ENCODE measurements at regions not wholly inside any gene's neighbourhood (a gene's known extent, or its start where the extent isn't known, plus 50 kb on each side); places are given as distances from the start of the nearest gene placed in this dataset.

DNA sequence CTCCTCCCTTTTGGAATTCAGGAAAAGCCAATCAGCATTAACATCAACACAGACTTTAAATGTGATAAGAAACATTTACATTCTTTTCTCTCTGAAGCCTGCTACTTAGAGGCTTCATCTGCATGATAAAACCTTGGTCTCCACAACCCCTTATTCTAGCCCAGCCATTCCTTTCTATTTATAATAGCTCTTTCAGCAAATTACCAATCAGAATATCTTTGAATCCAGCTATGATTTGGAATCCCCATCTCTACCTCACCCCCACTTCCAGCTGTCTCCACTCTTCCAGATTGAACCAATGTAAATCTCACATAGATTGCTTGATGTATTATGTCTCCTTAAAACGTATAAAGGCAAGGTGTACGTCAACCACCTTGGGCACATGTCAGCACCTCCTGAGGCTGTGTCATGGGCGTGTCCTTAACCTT is 139.7 kb downstream of the TUSC7 start:
- DNase-seq, result no peak

DNA sequence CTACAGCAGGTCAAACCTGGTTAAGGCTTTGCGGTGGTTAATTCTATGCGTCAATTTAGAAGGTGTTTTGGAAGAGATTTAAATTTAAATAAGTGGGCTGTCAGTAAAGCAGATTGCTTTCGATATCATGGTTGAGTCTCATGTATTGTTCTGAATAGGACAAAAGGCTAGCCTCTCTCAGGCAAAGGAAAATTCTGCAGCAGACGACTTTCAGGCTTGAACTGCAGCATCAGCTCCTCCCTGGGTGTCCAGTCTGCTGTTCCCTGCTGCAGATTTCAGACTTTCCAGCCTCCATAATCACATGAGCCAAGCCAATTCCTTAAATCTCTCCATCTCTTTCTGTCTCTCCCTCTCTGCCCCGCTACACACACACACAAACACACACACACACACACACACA is 143.2 kb downstream of the TUSC7 start:
- DNase-seq, result no peak

DNA sequence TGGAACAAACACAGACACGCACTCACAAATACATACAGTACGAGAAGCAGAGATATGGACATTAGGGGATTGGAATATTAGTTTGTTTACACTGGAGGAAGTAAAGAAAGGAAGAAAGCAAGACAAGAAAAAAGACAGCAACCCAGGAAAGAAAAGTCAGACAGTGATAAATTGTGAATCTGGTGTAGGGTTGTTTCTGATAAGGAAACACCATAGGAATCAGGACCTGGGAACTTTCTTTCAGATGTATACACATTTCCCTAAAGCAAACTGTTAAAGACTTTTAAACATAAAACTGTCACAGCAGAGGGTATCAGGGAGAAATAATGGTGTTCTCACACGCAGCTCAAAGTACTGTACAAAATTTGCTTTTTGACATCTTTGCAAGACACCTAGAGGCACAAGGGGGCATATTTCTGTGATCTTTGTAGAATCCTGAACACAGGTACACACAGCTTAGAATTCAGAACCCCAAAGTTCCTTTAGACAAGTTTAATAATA is 153.7 kb downstream of the TUSC7 start:
- DNase-seq, result no peak

DNA sequence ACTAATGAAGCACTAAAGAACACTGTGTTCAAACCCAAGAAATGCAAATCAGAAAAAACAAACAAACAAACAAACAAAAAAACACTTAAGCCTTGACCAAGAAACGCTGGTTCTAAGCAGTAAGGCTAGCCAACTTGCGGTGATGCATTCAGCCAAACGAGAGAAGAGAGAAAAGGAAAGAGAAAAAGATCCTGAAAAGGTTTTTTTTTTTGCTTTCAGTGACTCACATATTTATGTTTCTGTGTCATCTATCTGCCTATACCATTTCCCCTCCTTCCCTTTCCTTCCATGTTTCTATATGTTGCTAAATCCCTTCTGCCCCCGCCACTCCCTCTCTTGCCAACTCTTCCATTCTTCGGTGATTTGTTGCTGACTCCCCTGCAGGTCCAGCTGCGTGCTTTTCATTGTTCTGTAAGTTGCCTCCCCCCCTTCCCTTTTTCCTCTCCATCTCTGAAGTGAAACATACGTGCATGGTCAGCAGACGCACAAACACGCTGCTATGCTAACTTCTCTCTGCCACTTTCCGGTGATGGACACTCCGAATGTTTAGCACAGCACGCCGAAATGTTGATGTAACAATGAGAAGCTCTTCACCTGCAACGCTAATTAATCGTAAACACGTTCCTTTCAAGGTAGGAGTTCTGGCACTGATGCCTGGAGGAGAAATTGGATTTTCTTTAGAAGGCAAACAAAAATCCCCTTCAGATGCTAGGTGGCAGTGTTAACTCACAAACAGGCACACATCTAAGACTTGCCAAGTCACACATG is 154.4 kb downstream of the TUSC7 start:
- no peak for DNase-seq

DNA sequence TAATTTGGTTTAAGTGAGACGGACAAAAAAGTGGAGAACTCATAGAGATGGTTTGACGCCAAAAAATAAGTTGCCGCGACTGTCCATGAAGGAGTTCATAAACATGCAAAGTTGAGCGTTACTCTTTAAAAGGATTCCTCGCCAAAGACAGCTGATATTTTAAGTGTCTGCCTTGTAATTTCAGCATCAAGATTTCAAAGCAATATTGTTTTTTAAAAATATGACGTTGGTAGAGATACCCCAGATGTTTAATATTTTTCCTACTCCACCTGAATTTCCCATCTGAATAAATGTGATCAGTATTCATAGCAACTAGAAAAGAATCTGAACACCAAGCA is 155.0 kb downstream of the TUSC7 start:
- DNase-seq, result no peak

DNA sequence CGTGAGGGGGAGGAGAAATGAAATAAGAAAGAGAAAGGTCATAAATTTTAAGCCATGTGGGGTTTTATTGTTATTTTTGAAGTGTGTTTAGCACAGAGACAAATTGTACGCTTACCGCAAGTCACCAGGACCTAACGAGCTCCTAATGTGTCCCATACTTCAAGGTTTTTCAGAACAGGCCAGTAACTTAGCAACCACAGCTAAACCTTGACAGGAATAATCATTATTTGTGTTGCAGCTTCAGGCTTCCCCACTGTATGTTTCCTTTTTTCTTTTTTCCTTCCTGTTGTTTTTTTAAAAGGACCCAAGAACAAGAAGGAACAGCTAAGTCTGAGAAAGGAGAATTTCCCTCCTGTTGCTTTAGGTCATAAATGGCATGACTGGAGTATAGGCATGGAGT is 160.8 kb downstream of the TUSC7 start:
- no peak for DNase-seq

DNA sequence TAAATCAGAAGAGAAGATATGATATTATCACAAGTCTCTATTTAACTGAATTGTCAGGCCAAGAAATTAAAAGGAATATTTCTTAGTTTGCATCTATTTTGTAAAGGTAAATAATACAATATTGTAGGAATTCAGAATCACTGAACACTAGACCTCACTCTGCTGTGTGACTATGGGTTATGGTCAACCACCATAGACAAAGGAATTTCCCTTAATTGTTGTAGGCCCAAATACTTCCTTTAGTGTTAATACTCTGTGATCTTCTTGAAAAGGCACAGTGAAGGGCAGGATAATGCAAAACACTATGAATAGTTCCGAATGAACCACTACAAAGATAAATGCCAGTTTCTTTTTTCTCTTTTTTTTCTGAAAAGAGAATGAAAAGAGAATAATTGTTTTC is 162.3 kb downstream of the TUSC7 start:
- no peak for DNase-seq

DNA sequence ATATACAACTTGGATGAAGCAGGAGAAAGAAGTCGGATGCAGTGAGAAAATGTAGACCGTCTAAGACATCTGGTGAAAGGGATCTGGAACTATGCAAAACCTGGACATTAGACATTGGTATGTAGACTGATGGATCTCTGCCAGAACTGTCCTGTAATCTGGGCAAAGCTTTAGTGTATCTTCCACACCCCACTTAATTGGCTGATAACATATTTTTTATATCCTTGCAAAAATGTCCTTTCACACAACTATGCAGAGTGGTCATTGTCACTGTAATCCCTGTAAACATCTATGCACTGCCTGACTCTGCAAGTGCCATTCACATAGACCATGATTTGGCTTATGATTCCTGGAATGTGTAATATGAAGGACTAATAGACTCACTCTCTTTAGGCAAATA is 163.1 kb downstream of the TUSC7 start:
- no peak for DNase-seq

DNA sequence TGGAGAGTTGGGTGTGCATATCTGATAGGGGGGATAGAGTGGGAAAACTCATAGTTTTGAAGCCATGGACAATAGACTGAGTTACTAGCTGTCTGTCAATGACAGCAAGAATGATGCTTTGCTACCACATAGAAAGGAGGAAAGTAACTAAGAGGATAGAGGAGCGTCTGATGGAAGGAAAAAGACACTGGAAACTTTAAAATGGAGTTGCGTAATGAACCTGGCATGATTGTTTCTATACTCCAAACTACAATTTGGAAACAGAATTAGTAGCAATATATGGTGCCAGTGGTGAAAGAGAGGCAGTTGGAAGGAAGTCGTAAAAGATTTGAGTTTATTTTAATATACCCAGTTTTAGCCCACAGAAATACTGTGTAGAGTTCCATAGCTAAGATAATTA is 163.6 kb downstream of the TUSC7 start:
- DNase-seq, result no peak

DNA sequence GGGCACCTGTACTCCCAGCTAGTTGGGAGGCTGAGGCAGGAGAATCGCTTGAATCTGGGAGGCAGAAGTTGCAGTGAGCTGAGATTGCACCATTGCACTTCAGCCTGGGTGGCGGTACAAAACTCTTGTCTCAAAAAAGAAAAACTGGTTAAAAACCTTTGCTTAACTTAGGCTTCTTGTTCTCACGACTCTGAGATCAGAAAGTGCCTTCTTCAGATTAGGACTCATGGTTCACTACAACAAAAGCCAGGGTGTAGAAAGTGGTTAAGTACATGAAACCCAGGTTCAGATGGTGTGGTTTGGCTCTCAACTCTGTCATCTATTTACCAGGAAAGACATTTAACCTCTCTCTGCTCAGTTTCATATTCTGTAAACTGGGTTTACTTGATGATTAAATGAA is 168.4 kb downstream of the TUSC7 start:
- no peak for DNase-seq

DNA sequence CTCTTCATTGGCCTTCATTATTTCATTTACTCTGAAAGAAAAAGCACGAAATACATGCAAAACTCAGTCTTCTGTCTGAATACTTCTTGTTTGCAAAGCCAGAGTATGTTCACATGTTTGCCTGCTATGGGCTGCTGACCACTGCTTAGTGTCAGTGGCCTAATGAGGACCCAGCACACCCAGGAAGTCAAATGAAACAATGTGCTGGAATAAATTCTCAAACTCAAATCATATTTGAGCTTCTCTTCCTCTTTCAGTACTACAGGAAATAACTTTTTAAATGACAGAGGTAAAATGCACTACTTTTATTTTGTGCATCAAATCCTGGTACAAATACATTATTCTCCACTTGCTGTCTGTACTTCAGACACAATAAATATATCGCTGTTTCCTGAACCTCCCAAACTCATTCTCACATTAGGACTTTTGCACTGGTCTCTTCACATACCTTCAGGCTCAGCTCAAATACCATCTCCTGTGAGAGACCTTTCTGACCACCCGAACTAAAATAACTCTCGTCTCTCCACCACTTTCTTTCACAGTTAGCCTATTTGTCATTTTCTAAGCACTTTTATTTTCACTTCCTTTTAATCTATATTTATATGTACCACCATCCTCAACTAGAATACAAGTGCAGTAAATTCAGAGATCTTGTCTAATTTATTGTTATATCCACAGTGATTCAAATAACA is 176.8 kb downstream of the TUSC7 start:
- DNase-seq, result no peak

DNA sequence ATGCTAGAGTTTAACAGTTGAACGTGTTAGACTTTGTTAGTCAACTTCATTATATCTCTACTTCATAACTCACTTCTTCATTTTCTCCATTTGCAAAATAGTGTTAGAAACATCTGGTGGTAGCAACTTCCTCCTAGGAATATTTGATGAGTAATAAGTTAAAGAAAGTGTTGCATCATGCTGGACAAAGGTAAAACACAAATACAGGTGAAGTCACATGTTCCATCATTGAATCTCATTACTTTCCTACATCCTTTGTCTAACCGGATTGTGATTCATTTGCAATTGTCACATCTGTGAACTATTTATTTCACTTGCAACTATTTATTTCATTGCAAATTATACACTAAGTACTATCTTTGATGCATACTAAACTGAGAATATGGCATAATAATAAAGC is 186.5 kb downstream of the TUSC7 start:
- no peak for DNase-seq

DNA sequence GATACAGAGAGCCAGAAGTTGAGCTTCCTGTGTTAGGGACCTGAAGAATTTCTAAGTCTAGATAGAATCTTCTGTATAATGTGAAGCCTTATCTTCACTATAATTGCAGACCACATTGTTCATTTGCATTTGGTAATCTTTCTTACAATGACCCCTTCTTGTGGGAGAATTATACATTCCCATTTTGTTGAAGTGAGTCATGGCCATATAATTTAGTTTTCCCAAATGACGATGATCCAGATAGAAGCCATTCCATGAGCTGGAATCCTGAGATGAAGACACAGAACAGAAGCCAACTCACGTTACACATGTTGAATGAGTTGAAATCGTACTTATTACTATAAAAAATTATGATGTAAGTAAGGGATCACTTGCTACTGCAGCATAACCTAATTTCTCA is 187.8 kb downstream of the TUSC7 start:
- DNase-seq, result no peak

DNA sequence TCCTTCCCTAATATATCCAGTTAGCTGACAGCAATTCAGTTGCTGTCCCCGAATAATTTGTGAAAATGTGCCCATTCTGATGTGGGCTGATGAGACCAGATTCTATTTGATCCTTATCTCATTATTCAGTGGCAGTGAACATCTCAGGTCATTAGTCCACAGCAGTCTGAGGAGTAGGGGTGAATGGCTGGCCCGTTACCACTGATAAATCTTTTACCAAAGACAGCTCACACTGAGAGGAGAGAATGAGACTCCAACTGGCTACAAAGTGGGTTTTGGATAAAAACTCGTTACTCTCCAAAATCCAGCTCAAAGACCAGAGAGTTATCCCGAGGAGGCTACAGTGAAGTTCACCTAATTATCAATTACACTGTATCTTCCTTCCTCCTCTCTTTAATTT is 189.7 kb downstream of the TUSC7 start:
- DNase-seq, result no peak

DNA sequence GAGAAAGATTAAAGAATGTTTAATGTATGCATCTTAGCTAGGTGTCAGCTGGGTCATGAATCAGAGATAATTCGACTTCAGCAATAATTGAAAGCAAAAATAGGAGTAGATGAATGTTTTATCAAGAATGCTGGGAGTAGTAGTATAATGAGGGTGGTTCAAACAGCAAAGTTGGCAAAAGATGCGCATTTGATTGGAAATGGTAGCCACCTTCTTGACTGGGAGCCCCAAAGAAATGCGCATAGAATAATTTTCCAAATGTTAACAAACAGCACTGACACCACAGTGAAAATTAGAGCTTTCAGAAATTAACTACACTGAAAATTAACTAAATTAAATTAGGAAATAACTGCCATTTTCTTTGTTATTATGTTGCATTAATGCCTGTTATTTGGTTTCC is 195.8 kb downstream of the TUSC7 start:
- DNase-seq, result no peak

DNA sequence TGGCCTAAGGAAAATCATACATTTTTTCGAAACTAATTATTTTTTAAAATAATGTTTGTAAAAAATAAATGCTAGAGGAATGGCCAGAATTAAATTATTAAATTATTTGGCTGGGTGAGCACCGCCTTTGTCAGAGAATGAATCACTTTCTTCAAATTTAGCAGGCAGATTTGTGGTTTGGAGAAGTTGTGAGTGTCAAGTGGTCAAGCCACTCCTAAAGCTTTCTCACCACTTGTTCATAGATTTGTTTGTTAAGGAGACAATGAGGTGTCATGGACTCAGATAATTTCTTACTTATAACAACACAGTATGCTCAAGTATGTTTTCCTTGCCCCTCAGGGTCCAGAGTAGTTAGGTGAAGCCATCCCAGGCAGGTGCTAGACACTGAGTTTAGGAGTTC is 196.2 kb downstream of the TUSC7 start:
- no peak for DNase-seq

DNA sequence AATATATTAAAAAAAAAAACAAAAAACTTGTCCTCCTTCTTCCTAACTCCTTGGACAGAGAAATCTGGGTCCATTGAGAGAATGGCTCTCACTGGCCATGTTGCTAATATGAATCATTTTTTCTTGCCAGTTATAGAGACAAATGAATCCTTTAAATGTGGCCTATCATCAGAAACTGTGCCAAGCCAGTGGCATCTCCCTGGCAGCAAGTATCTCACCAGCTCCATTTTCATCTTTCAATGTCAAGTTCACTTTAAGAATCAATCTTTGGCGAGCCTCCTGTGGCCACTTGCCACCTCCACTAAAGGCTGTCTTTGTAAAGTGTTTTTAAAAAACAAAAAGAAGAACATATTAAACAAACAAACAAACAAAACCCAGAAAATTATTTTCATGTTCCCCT is 202.5 kb downstream of the TUSC7 start:
- no peak for DNase-seq

DNA sequence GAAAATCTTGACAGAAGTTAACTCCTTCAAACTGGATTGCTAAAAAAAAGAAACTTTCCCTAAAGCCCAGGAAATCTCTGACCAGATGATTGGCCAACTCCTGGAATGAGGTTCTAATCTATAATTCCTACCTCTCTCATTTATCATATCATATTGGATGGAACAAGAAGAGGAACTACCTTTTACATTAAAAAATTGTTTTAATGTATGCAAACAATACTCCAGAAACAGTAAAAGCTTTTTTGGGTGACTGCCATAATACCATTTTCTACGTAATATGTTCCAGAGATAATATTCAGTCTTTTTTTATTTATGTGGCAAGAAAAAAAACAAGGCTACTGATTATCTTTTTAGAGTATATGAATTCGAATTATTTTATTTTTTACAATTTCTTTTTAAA is 204.4 kb downstream of the TUSC7 start:
- DNase-seq, result no peak

DNA sequence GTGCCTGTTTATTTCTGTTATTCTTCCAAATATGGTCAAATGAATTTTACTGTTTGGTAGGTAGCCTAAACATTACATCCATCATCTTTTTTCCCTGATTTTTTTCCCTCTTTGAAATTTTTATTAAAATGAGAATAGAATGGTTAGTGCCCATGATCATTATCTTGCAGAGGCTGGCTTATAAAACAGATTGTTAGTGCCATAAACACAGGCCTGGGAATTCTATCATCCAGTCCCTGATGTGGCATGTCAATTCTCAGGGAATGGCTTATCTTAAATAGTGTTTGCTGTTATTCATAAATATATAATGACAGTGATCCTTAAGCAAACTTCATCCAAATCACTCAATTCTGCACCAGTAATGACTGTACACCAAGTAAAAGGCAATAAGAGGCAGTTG is 207.3 kb downstream of the TUSC7 start:
- no peak for DNase-seq

DNA sequence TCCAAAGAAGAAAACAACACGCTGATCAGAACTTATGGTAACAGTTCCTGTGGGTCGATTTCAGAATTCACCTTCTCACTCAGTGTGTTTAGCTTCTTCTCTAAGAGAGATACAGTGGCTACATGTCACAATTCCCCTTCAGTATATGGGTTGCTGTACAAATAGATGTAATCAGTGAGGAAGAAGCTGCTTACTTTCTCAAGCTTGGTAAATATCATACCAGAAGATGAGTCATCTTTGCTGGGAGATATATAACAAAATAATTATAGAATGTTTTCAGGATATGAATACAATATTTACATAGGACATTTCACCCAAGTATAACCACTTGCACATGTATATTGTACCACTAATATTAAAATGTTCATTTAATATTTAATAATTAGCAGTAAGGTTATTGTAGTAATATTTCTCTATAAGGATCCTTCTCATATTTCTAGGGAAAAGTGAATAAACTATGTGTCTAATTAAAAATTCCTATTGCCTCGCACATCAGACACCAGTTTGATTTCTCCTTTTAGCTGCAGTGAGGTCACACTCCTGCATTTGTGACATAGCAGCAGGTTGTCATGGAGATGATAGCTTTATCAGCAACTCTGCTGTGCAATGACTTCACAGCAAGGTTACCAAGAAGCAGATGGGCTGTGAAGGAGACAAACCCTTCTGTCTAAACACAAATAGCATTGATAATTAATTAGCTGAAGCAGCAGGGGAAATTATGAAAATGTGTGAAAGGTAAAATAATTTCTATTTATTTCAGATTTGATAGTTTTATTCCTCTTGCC is 211.4 kb downstream of the TUSC7 start:
- DNase-seq, result no peak

DNA sequence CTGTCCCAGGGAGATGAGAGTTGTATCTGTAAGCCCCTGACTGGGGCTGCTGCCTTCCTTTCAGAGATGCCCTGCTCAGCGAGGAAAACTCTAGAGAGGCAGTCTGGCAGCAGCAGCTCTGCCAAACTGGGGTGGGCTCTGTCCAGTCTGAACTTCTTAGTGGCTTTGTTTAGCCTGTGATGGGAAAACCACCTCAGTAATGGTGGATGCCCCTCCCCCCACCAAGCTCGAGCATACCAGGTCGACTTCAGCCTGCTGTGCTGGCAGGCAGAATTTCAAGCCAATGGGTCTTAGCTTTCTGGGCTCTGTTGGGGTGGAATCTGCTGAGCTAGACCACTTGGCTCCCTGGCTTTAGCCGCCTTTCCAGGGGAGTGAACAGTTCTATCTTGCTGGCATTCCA is 218.3 kb downstream of the TUSC7 start:
- DNase-seq, result no peak

DNA sequence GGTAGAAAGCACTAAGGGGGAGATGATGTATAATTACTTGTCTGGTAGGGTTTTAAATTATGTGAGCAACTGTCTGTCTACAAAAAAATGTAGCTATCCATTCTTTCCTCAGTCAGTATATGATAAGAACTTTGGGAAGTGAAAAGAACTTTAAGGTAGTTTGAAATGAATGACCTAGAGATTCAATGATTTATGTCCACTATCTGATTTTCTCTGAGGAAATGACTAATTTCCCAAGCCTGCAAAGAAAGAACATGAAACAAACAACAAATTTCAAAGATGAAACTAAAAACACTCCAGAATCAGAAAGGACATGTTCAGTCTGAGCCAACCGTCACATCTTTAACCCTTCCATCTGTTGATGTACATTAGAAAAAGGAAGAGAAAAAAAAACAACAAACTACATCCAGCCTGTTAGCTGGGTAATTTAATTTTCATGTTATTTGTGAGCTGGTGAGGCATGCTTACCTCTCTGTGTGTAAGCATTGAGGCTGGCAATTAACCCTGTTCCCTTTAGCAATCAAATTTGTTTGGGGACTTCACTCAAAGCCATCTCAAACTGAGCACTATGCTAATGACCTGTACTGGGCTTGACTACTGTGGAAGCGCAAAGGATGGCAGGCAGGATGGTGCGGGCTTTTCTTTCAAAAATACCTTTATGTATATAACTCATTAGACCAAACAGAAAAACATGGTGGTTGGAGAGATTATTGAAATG is 220.1 kb downstream of the TUSC7 start:
- DNase-seq, result no peak

DNA sequence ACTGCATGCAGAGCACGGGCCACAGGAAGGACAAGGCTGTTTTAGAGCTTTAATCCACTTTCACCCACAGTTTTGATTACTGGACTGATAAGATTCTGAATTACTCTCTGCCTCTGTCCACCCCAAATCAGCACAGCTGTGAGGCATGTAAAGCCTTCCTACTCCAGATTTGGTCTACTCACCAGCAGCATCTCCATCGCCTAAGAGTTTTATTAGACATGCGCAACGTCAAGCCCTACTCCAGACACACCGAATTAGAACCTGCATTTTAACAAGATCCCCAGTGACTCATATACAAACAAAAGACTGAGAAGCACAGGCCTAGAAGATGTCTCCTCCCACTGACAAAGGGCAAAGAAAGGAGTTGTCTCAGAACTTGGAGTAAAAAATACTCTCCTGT is 221.2 kb downstream of the TUSC7 start:
- DNase-seq, result no peak

Measured in CD4-positive, alpha-beta T cell treated with Interleukin-17A for 1 hour (primary cell).